A673 (cell line): ENCODE measurements at regions not wholly inside any gene's neighbourhood (a gene's known extent, or its start where the extent isn't known, plus 50 kb on each side); places are given as distances from the start of the nearest gene placed in this dataset.

ENCODE experiments used
- BruUV-seq: library from RNA; stranded (reverse); fragments of 400-500 nt; replicated peaks from 2 replicates; lab custom pipeline; 2021; lab: Mats Ljungman, UMichigan
- CTCF ChIA-PET: fragments of 300-600 bp; sonication (Branson Sonifier 250); formaldehyde crosslinking; loops from one replicate; lab custom pipeline; 2022; ENCODE audit warnings: antibody characterized with exemption; lab: Charles Lee
- POLR2A ChIA-PET: fragments of 300-600 bp; sonication (Branson Sonifier 250); formaldehyde crosslinking; loops from one replicate; lab custom pipeline; 2022; ENCODE audit warnings: antibody characterized with exemption; ENCODE audit not compliant: low non-redundant PET; lab: Charles Lee
- DNase-seq: peaks from one replicate; pipeline ENCODE4 v3.0.0-alpha.2; 2015; ENCODE audit warnings: low spot score
- H3K27ac ChIP-seq: fragments of 200-600 bp; sonication (generic); 2 replicates; pipeline ENCODE4 v1.5.1; 2016; ENCODE audit warnings: mixed run types, low read depth, mild to moderate bottlenecking, mixed read lengths, antibody characterized with exemption, low read length; ENCODE audit not compliant: poor library complexity, severe bottlenecking
- H3K27me3 ChIP-seq: fragments of 200-600 bp; sonication (generic); replicated peaks from 2 replicates; pipeline ENCODE4 v1.6.1; 2017; ENCODE audit warnings: mixed run types, low read depth, mild to moderate bottlenecking, mixed read lengths, antibody characterized with exemption, low read length; ENCODE audit not compliant: insufficient read depth, poor library complexity
- H3K36me3 ChIP-seq: fragments of 200-600 bp; sonication (generic); 2 replicates; pipeline ENCODE4 v1.6.1; 2016; ENCODE audit warnings: mixed run types, mild to moderate bottlenecking, mixed read lengths, antibody characterized with exemption, low read length; ENCODE audit not compliant: insufficient read depth, poor library complexity, severe bottlenecking
- H3K4me1 ChIP-seq: fragments of 200-600 bp; sonication (generic); 2 replicates; pipeline ENCODE4 v1.6.1; 2017; ENCODE audit warnings: mixed run types, mild to moderate bottlenecking, mixed read lengths, antibody characterized with exemption, low read length; ENCODE audit not compliant: insufficient read depth, poor library complexity, severe bottlenecking
- H3K4me3 ChIP-seq: fragments of 200-600 bp; sonication (generic); 2 replicates; pipeline ENCODE4 v1.5.1; 2016; ENCODE audit warnings: low read depth, mixed run types, mild to moderate bottlenecking, mixed read lengths, low read length; ENCODE audit not compliant: poor library complexity, severe bottlenecking
- H3K9me3 ChIP-seq: fragments of 200-600 bp; sonication (generic); 2 replicates; pipeline ENCODE4 v1.6.1; 2016; ENCODE audit warnings: mixed run types, low read depth, mild to moderate bottlenecking, mixed read lengths, antibody characterized with exemption, low read length; ENCODE audit not compliant: poor library complexity, severe bottlenecking
- CTCF ChIP-seq: fragments of 300-800, 200-600 bp; sonication (generic); conservative IDR thresholded peaks from 2 replicates; pipeline ENCODE4 v1.5.1; 2017; ENCODE audit warnings: low read depth, mild to moderate bottlenecking, antibody characterized with exemption, low read length, moderate library complexity, mixed read lengths
- EZH2 ChIP-seq: fragments of 200-600 bp; sonication (generic); IDR thresholded peaks from 2 replicates; pipeline ENCODE4 v1.6.1; 2017; ENCODE audit warnings: borderline replicate concordance, low read depth, mild to moderate bottlenecking, mixed read lengths, antibody characterized with exemption, low read length; ENCODE audit not compliant: poor library complexity, severe bottlenecking
- intact Hi-C: fragments of 100-400 bp; cut with micrococcal nuclease; formaldehyde crosslinking; loops from one replicate; pipeline ENCODE4 v1.10.0; 2022; ENCODE audit not compliant: unreplicated experiment

- POLR2A ChIA-PET, result no interaction called here
- no peaks in the 10 kb centered on the region for H3K27me3 ChIP-seq
- CTCF ChIA-PET, result no interaction called here
- intact Hi-C loops, result no loop called here
- TF ChIP-seq CTCF (no peak), EZH2 (no peak)
- no peaks in the 10 kb centered on the region for H3K36me3 ChIP-seq
- no TSS peak for BruUV-seq
- DNase-seq, result no peak
- H3K27ac ChIP-seq, result no peak overlapping the region
- no peaks in the 10 kb centered on the region for H3K9me3 ChIP-seq
- H3K4me3 ChIP-seq, result no peak overlapping the region
- peaks cover 8% of the 10 kb centered on the region for H3K4me1 ChIP-seq
Measured at GRCh38 chr3:102735311-102735710, 300.5 kb downstream of the ZPLD1 start.

GRCh38 chr3:102736288-102736974 is 301.6 kb downstream of the ZPLD1 start:
- TF ChIP-seq EZH2 (no peak), CTCF (no peak)
- Histone ChIP-seq H3K36me3 (no peaks in the 10 kb centered on the region), H3K27ac (no peak overlapping the region), H3K27me3 (no peaks in the 10 kb centered on the region), H3K9me3 (no peaks in the 10 kb centered on the region), H3K4me1 (peaks cover 8% of the 10 kb centered on the region), H3K4me3 (no peak overlapping the region)
- no TSS peak for BruUV-seq
- intact Hi-C loops, result no loop called here
- DNase-seq, result no peak
- ChIA-PET CTCF (no interaction called here), POLR2A (no interaction called here)

GRCh38 chr3:102736975-102737304 is 302.1 kb downstream of the ZPLD1 start:
- Histone ChIP-seq H3K36me3 (no peaks in the 10 kb centered on the region), H3K4me3 (no peak overlapping the region), H3K4me1 (peaks cover 8% of the 10 kb centered on the region), H3K27ac (no peak overlapping the region), H3K27me3 (no peaks in the 10 kb centered on the region), H3K9me3 (no peaks in the 10 kb centered on the region)
- no peak for DNase-seq
- CTCF ChIA-PET, result no interaction called here
- BruUV-seq, result no TSS peak
- no peak for TF ChIP-seq CTCF
- intact Hi-C loops, result no loop called here
- POLR2A ChIA-PET, result no interaction called here
